ENCODE measurements at regions not wholly inside any gene's neighbourhood (a gene's known extent, or its start where the extent isn't known, plus 50 kb on each side); places are given as distances from the start of the nearest gene placed in this dataset.
A peak's percentile ranks its signal among the peaks of the same experiment; 100 is the strongest.

DNA sequence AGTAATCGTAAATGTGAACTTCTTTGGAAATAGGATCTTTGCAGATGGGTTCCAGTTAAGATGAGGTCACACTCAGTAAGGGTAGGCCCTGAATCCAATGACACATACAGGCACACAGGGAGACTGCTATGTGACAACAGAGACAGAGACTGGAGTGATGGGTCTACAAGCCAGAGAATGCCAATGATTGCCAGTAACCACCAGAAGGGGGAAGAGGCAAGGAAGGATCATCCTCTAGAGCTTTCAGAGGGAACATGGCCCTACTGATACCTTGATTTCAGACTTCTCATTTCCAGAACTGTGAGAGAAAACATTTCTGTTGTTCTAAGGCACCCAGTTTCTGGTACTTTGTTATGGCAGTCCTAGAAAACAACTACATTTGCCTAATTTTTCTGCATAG, 73.1 kb upstream of the CCDC160 start:
- TF ChIP-seq EZH2 (IDR thresholded peaks at IDR 0.05; ENCODE audit: low read depth) = no peak
- TF ChIP-seq CTCF (conservative IDR thresholded peaks at IDR 0.05) = no peak
- intact Hi-C loops (cut with micrococcal nuclease; ENCODE audit: unreplicated experiment) = no loop called here
- H4K20me1 ChIP-seq (ENCODE audit: insufficient read depth) = no peaks in the 10 kb centered on the region
- DNase-seq = no peak
- no peaks in the 10 kb centered on the region for H3K4me1 ChIP-seq (replicated peaks; ENCODE audit: insufficient read depth)
- H3K9me2 ChIP-seq (ENCODE audit: insufficient read depth) = no peaks in the 10 kb centered on the region
- H3K9me3 ChIP-seq (ENCODE audit: insufficient read depth, low read depth) = no peaks in the 10 kb centered on the region
- no peaks in the 10 kb centered on the region for H3K79me2 ChIP-seq (ENCODE audit: low read depth)
- no peaks in the 10 kb centered on the region; the same call in 1 of the 2 replicates for H3F3A ChIP-seq (ENCODE audit: insufficient read depth, low read depth)
- H3K4me2 ChIP-seq = no peak overlapping the region
- CTCF ChIA-PET = no interaction called here
- POLR2A ChIA-PET (ENCODE audit: unreplicated experiment) = no interaction called here
- H2AFZ ChIP-seq = no peak overlapping the region
- no peak overlapping the region for H3K27ac ChIP-seq
- no peaks in the 10 kb centered on the region for H3K27me3 ChIP-seq (ENCODE audit: insufficient read depth, low read depth)
- BruUV-seq (replicated peaks) = no TSS peak
- H3K4me3 ChIP-seq = no peak overlapping the region
- no peaks in the 10 kb centered on the region for H3K36me3 ChIP-seq (ENCODE audit: low read depth)

- H3K4me1 ChIP-seq (replicated peaks; ENCODE audit: insufficient read depth) = no peaks in the 10 kb centered on the region
- no peaks in the 10 kb centered on the region for H3K9me2 ChIP-seq (ENCODE audit: insufficient read depth)
- intact Hi-C loops (cut with micrococcal nuclease; ENCODE audit: unreplicated experiment) = no loop called here
- H3K4me2 ChIP-seq = no peak overlapping the region; the same call in 1 of the 2 replicates
- no peak overlapping the region for H3K27ac ChIP-seq
- H3K79me2 ChIP-seq (ENCODE audit: low read depth) = no peaks in the 10 kb centered on the region
- no peak overlapping the region for H2AFZ ChIP-seq
- ChIA-PET CTCF (no interaction called here), POLR2A (ENCODE audit: unreplicated experiment) (no interaction called here)
- H4K20me1 ChIP-seq (ENCODE audit: insufficient read depth) = no peaks in the 10 kb centered on the region
- H3K9me3 ChIP-seq (ENCODE audit: insufficient read depth, low read depth) = no peaks in the 10 kb centered on the region
- H3K4me3 ChIP-seq = no peak overlapping the region
- H3K36me3 ChIP-seq (ENCODE audit: low read depth) = no peaks in the 10 kb centered on the region
- DNase-seq = peak in 1 of 2 experiments; percentile 62
- BruUV-seq (replicated peaks) = no TSS peak
- H3F3A ChIP-seq (ENCODE audit: insufficient read depth, low read depth) = no peaks in the 10 kb centered on the region; the same call in 1 of the 2 replicates
- no peaks in the 10 kb centered on the region for H3K27me3 ChIP-seq (ENCODE audit: insufficient read depth, low read depth)
- TF ChIP-seq EZH2 (IDR thresholded peaks at IDR 0.05; ENCODE audit: low read depth) = no peak
Observed at GRCh38 chrX:134167591-134168203, 69.3 kb upstream of the CCDC160 start.

DNA sequence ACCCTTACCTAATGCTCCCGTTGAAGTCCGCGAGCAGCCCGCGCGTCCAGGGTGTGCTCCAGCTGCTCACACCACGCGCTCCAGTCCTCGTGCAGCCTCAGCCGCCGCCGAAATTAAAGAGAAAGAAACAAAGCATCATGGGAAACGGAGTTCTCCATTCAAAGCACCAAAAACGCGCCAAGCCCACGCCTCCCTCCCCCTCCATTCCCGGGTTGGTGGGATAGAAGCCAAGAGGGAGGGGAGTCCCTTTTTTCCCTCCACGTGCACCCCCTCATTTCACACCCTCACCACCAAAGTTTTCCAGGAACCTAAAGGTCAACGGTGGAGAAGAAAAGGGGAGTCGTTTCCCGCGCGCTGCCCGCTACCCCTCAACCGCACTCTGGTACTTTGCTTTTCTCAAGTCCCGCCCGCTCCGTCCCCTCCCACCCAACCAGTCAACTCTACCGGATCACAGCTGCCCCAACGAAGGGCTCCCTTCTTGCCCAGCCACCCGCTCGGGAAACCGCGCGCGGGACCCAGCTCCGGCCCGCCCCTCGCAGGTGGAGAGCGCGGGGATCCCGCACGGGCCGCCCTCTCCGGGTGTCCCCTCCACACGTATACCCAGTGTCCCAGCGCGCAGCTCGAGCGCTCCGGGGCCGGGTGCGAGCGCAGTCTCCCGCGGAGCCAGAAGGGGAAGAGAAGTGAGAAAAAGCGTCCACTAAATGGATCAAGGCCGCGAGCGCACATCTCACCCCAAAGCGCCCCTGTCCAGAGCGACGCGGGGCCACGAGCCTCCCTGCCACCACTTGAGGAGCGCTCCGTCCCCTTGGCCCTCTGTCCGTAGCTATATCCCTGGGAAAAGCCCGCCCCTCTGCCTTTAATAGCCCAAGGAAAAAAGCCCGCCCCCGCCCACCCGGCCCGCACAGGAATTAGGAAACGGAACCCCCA, 65.1 kb upstream of the CCDC160 start:
- Histone ChIP-seq H3K4me3 (no peak overlapping the region), H3K27me3 (ENCODE audit: insufficient read depth, low read depth) (no peaks in the 10 kb centered on the region), H4K20me1 (ENCODE audit: insufficient read depth) (no peaks in the 10 kb centered on the region), H3K4me2 (no peak overlapping the region), H3K9me2 (ENCODE audit: insufficient read depth) (no peaks in the 10 kb centered on the region), H3K36me3 (ENCODE audit: low read depth) (no peaks in the 10 kb centered on the region), H3K27ac (no peak overlapping the region), H3K9me3 (ENCODE audit: insufficient read depth, low read depth) (no peaks in the 10 kb centered on the region), H3F3A (ENCODE audit: insufficient read depth, low read depth) (no peaks in the 10 kb centered on the region; the same call in 1 of the 2 replicates), H2AFZ (no peak overlapping the region), H3K4me1 (replicated peaks; ENCODE audit: insufficient read depth) (no peaks in the 10 kb centered on the region), H3K79me2 (ENCODE audit: low read depth) (no peaks in the 10 kb centered on the region)
- TF ChIP-seq EZH2 (IDR thresholded peaks at IDR 0.05; ENCODE audit: low read depth) = no peak
- TF ChIP-seq CTCF (conservative IDR thresholded peaks at IDR 0.05) = no peak
- POLR2A ChIA-PET (ENCODE audit: unreplicated experiment) = no interaction called here
- BruUV-seq (replicated peaks) = no TSS peak
- CTCF ChIA-PET = no interaction called here
- no peak for DNase-seq
- intact Hi-C loops (cut with micrococcal nuclease; ENCODE audit: unreplicated experiment) = no loop called here

All from PC-9 (cell line).